NOMO-1 treated with DMSO at 0.1 percent for 48 hours (cell line): ENCODE measurements at regions not wholly inside any gene's neighbourhood (a gene's known extent, or its start where the extent isn't known, plus 50 kb on each side); places are given as distances from the start of the nearest gene placed in this dataset.
"Not testable (repeated sequence)": the region's sequence is repeated elsewhere in the genome, so short reads cannot be mapped to it uniquely, and the experiment has no call there.

Source experiments
- DNase-seq: peaks from one replicate; lab custom pipeline; 2025; ENCODE audit not compliant: unreplicated experiment; lab: John Stamatoyannopoulos, UW

GRCh38 chr3:87895983-87896382, 162.8 kb downstream of the CGGBP1 start:
- no peak for DNase-seq

DNA sequence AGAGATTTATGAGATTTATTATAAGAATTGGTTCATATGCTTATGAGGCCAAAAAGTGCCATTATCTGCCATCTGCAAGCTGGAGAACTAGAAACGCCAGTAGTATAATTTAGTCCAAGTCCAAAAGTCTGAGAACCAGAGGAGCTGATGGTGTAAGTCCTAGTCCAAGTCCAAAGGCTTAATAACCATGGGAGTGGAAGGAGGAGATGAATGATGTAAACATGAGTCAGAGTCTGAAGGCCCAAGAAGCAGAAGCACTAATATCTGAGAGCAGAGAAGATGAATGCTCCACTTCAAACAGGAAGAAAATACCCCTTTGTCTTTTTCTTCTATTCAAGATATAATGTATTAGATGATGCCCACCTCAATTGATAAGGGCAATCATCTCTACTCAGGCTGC, 185.7 kb downstream of the CGGBP1 start:
- no peak for DNase-seq

DNA sequence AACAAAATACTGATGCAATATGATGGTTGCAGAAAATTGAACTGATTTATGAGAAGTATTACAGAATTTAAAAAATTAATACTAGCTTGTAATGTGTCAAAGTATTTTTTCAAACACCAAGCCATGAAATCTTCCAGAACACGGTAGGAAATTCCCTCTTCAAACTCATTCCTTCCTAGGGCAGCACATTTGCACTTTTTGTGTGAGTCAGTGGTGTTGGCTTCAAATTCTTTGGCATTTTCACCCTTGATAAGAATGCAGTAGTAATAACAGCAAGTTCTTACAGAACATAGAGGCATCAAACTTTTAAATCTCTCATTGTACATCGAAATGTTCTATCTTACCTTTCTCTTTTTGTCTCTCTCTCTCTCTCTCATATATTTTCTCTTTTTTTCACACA, 191.8 kb downstream of the CGGBP1 start:
- no peak for DNase-seq

DNA sequence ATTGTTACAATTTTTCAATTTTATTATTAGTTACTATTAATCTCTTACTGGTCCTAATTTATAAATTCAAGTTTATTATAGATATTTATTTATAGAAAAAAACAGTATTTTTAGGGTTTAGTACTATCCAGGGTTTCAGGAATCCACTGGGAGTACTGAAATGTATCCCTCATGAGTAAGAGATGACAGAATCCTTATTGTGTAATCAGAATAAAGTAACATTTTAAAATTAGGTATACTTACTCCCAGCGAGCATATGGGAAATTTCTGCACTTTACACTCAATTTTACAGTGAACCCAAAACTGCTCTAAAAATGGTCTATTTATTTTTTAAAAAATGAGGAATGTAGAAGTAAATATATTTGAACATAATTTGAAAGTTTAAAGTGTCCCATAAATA, 202.7 kb downstream of the CGGBP1 start:
- DNase-seq: no peak

DNA sequence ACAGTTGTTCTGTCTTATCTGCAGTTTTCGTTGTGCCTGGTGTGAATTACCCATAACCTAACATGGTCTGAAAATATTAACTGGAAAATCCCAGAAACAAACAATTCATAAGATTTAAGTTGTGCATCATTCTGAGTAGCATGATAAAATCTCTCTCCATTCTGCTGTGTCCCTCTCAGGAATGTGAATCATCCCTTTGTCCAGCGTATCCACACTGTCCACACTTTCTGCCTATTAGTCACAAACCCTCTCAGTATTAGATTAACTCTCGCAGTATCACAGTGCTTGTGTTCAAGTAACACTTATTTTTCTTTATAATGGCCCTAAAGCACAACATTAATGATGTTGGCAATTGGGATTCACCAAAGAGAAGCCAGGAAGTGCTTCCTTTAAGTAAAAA, 203.2 kb downstream of the CGGBP1 start:
- no peak for DNase-seq

- no peak for DNase-seq
Measured at GRCh38 chr3:87855211-87855610, 203.6 kb downstream of the CGGBP1 start.

DNA sequence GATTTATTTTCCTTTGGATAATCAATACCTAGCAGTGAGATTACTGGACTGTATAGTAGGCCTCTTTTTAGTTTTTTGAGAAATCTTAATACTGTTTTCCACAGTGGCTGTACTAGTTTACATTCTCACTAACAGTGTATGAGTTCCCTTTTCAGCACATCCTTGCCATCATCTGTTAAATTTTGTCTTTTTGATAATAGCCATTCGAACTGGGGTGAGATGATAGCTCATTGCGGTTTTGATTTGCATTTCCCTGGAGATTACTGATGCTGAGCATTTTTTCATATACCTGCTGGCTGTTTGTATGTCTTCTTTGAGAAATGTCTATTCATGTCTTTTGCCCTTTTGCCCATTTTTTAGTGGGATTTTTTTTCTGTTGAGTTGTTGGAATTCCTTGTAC, 210.8 kb downstream of the CGGBP1 start:
- DNase-seq: no peak

GRCh38 chr3:87837076-87837475, 221.7 kb downstream of the CGGBP1 start:
- peak; percentile 66 for DNase-seq

GRCh38 chr3:87836026-87836425, 222.8 kb downstream of the CGGBP1 start:
- no peak for DNase-seq

- DNase-seq: no peak
Measured at GRCh38 chr3:87835236-87835635, 223.6 kb downstream of the CGGBP1 start.

GRCh38 chr3:87834327-87834726, 224.5 kb downstream of the CGGBP1 start:
- no peak for DNase-seq

- DNase-seq: no peak
Measured at GRCh38 chr3:87833039-87833377, 225.8 kb downstream of the CGGBP1 start.

- peak; percentile 62 for DNase-seq
Measured at GRCh38 chr3:87828046-87828445, 230.8 kb downstream of the CGGBP1 start.

DNA sequence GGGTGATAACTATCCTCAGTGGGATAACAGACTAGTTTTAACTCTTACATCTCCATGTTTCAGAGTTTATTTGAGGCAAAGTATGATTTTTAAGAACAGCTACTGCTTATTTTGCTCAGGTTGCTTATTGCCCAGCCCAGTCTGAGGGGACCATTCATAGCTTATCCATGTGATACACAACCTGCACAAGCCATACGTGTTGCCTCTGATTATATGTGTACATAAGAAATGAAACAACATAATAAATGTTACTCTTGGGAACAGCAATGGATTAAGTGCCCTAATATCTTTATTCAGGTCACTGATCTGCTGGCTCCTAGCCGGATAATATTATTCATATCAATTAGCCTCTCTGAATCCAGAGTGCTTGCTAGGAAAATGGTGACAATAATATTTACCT, 236.2 kb downstream of the CGGBP1 start:
- DNase-seq: no peak

DNA sequence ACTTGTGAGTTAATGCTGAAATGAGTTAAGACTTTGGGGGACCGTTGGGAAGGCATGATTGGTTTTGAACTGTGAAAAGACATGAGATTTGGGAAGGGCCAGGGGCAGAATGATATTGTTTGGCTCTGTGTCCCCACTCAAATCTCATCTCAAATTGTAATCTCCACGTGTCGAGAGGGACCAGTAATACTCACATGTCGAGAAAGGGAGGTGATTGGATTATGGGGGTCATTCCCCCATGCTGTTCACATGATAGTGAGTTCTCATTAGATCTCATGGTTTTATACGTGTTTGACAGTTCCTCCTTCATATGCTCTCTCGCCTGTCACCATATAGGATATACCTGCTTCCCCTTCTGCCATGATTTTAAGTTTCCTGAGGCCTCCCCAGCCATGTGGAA, 245.3 kb downstream of the CGGBP1 start:
- not testable (repeated sequence) for DNase-seq

DNA sequence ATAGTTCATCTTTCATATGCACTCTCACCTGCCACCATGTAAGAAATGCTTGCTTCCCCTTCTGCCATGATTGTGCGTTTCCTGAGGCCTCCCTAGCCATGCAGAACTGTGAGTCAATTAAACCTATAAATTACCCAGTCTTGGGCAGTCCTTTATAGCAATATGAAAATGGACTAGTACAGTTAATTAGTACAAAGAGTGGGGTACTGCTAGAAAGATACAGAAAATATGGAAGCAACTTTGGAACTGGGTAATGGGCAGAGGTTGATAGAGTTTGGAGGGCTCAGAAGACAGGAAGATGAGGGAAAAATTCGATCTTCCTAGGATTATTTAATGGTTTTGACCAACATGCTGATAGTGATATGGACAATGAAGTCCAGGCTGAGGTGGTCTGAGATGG, 246.9 kb downstream of the CGGBP1 start:
- peak; percentile 42 for DNase-seq

DNA sequence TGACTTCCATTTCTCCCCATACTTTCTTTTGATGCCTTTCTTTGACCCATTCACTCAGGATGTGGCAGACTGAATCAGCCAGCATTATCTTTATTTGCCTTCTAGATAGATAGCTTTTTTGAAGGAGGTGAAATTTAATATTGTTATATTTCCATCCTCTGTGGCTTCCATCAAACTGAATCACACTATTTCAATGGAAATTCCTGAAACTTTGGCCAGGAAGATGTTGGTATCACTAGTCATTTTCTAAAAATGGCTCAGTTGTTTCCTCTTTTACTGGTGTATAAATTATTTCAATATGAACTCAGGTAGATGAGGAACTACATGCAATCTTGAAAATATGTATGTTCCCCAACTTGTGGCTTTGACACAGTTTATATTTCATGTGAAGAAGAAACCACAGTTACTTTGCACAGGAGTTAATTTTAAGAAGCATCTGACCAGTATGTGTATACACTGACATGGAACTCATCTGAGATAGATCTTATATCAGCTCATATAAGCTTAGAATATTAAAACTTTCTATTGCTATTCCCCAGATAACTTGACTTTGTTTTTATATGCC, 248.3 kb downstream of the CGGBP1 start:
- peak; percentile 68 for DNase-seq

DNA sequence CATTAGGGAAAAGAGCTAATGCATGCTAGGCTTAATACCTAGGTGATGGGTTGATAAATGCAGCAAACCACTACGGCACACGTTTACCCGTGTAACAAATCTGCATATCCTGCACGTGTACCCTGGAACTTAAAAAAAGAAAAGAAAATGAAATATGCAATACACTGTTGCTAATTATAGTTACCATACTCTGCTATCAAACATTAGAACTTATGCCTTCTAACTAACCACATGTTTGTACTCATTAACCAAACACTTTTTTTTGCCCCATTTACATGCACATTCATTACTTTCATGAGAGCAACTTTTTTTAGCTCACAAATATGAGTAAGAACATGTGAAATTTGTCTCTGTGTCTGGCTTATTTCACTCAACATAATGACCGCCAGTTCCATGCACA, 253.1 kb downstream of the CGGBP1 start:
- no peak for DNase-seq

DNA sequence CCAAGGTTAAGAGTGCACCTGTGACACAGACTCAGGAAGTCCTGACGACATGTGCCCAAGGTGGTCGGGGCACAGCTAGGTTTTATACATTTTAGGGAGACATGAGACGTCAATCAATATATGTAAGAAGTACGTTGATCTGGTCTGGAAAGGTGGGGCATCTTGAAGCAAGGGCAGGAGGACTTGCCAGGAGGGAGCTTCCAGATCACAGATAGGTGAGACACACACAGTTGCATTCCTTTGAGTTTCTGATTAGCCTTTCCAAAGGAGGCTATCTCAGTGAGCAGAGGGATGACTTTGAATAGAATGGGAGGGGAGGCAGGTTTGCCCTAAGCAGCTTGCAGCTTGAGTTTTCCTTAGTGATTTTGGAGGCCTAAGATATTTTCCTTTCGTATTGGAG, 257.4 kb downstream of the CGGBP1 start:
- DNase-seq: no peak

GRCh38 chr3:87800516-87800915, 258.3 kb downstream of the CGGBP1 start:
- no peak for DNase-seq

DNA sequence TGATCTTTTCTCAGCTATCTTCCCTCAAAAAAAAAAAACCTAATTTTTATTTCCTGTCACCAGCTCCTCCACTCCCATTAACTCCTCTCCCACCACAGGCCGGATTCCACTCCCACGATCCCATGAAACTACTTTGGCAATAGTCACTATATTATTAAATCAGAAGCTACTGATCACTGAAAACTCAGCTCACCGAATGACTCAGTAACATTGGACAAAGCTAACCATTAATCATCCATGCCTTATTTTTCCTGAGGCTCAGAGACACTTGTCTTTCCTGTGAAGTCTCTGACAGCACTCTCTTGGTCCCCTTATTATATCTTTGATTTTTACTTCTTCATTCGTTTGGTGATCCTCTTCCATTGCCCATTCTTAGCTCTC, 260.2 kb downstream of the CGGBP1 start:
- no peak for DNase-seq

GRCh38 chr3:87797872-87798566, 260.8 kb downstream of the CGGBP1 start:
- DNase-seq: no peak

- DNase-seq: no peak
Measured at GRCh38 chr3:87796843-87797185, 262.0 kb downstream of the CGGBP1 start.
